ENCODE measurements at regions not wholly inside any gene's neighbourhood (a gene's known extent, or its start where the extent isn't known, plus 50 kb on each side); places are given as distances from the start of the nearest gene placed in this dataset.

DNA sequence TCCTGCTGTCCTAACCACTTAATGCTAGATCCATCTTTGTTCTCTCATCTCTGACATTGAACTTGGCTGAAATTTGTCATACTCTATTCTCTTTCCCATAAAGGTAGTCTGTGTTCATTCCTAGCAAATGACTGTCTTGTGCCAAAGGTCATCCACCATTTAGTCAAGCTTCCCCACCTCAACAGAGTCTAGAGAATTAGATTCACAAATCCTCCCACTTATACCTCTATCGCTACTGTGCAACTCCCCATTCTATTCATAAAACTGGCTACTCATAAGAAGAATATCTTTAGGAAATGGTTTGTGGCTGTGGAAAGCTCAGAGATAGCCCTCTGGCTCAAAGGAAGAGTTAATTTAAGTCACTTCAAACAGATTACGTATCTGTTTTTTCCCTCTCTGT, 59.7 kb upstream of the MBNL1 start (continued):
- TF ChIP-seq, protein P1, sequence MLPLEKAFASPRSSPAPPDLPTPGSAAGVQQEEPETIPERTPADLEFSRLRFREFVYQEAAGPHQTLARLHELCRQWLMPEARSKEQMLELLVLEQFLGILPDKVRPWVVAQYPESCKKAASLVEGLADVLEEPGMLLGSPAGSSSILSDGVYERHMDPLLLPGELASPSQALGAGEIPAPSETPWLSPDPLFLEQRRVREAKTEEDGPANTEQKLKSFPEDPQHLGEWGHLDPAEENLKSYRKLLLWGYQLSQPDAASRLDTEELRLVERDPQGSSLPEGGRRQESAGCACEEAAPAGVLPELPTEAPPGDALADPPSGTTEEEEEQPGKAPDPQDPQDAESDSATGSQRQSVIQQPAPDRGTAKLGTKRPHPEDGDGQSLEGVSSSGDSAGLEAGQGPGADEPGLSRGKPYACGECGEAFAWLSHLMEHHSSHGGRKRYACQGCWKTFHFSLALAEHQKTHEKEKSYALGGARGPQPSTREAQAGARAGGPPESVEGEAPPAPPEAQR (CRISPR knock-in tag; IDR thresholded peaks at IDR 0.05), result no peak
- TF ChIP-seq, protein P2, sequence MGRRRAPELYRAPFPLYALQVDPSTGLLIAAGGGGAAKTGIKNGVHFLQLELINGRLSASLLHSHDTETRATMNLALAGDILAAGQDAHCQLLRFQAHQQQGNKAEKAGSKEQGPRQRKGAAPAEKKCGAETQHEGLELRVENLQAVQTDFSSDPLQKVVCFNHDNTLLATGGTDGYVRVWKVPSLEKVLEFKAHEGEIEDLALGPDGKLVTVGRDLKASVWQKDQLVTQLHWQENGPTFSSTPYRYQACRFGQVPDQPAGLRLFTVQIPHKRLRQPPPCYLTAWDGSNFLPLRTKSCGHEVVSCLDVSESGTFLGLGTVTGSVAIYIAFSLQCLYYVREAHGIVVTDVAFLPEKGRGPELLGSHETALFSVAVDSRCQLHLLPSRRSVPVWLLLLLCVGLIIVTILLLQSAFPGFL (CRISPR knock-in tag; IDR thresholded peaks at IDR 0.05; ENCODE audit: borderline replicate concordance), result no peak
- TF ChIP-seq FOXK1 (CRISPR knock-in tag; IDR thresholded peaks at IDR 0.05), result no peak
- no peak for TF ChIP-seq ATF1 (CRISPR knock-in tag; IDR thresholded peaks at IDR 0.05)

DNA sequence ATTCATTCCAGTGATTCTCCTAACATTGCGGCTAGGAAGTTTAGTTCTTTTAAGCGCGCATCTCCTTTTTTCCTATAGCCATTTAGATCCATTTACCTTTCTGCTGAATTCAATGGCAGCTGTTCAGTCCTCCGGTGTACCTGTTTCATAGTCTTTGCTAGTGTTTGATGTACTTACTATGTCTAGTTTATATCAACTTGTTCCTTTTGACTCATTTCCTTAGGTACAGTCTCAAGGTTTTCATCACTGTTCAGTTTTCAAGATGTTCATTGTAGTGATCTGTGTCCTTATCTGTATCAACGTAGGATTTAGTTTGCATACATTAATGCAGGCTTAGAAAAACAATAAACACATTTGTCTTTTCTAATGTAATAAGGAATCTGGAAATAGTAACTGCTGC, 59.0 kb upstream of the MBNL1 start:
- ChIA-PET CTCF (no interaction called here), POLR2A (no interaction called here)
- DNase-seq (ENCODE audit: low spot score) (no peak), ATAC-seq (no peak)
- Mint-ChIP-seq H3K27me3 (ENCODE audit: low read depth) (no peaks in the 10 kb centered on the region), H3K4me1 (peaks cover 19% of the 10 kb centered on the region), H3K27ac (no peak overlapping the region), H3K36me3 (no peaks in the 10 kb centered on the region), H3K4me3 (no peak overlapping the region), H3K9me3 (no peaks in the 10 kb centered on the region)
- TF ChIP-seq OVOL2 (CRISPR knock-in tag; IDR thresholded peaks at IDR 0.05; ENCODE audit: borderline replicate concordance) (no peak), CREM (CRISPR knock-in tag; IDR thresholded peaks at IDR 0.05) (no peak), ZNF423 (CRISPR knock-in tag; IDR thresholded peaks at IDR 0.05) (no peak), ZBTB21 (CRISPR knock-in tag; IDR thresholded peaks at IDR 0.05; ENCODE audit: borderline replicate concordance) (no peak), ELF4 (CRISPR knock-in tag; IDR thresholded peaks at IDR 0.05; ENCODE audit: low read depth) (no peak), ZNF317 (CRISPR knock-in tag; IDR thresholded peaks at IDR 0.05; ENCODE audit: borderline replicate concordance, low read depth) (no peak), GRHL2 (CRISPR knock-in tag; IDR thresholded peaks at IDR 0.05; ENCODE audit: insufficient replicate concordance, severe bottlenecking) (no peak), SMAD4 (CRISPR knock-in tag; IDR thresholded peaks at IDR 0.05) (no peak), RORB (CRISPR knock-in tag; IDR thresholded peaks at IDR 0.05) (no peak), KAT7 (CRISPR knock-in tag; IDR thresholded peaks at IDR 0.05; ENCODE audit: borderline replicate concordance) (no peak), ETV6 (CRISPR knock-in tag; IDR thresholded peaks at IDR 0.05) (no peak)
- TF ChIP-seq, protein P3, sequence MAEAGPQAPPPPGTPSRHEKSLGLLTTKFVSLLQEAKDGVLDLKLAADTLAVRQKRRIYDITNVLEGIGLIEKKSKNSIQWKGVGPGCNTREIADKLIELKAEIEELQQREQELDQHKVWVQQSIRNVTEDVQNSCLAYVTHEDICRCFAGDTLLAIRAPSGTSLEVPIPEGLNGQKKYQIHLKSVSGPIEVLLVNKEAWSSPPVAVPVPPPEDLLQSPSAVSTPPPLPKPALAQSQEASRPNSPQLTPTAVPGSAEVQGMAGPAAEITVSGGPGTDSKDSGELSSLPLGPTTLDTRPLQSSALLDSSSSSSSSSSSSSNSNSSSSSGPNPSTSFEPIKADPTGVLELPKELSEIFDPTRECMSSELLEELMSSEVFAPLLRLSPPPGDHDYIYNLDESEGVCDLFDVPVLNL (CRISPR knock-in tag; IDR thresholded peaks at IDR 0.05; ENCODE audit: borderline replicate concordance, low read depth), result no peak
- TF ChIP-seq, protein P4, sequence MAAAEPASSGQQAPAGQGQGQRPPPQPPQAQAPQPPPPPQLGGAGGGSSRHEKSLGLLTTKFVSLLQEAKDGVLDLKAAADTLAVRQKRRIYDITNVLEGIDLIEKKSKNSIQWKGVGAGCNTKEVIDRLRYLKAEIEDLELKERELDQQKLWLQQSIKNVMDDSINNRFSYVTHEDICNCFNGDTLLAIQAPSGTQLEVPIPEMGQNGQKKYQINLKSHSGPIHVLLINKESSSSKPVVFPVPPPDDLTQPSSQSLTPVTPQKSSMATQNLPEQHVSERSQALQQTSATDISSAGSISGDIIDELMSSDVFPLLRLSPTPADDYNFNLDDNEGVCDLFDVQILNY (CRISPR knock-in tag; IDR thresholded peaks at IDR 0.05), result no peak
- TF ChIP-seq, protein P5, sequence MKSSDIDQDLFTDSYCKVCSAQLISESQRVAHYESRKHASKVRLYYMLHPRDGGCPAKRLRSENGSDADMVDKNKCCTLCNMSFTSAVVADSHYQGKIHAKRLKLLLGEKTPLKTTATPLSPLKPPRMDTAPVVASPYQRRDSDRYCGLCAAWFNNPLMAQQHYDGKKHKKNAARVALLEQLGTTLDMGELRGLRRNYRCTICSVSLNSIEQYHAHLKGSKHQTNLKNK (CRISPR knock-in tag; IDR thresholded peaks at IDR 0.05), result no peak
- TF ChIP-seq, protein P6, sequence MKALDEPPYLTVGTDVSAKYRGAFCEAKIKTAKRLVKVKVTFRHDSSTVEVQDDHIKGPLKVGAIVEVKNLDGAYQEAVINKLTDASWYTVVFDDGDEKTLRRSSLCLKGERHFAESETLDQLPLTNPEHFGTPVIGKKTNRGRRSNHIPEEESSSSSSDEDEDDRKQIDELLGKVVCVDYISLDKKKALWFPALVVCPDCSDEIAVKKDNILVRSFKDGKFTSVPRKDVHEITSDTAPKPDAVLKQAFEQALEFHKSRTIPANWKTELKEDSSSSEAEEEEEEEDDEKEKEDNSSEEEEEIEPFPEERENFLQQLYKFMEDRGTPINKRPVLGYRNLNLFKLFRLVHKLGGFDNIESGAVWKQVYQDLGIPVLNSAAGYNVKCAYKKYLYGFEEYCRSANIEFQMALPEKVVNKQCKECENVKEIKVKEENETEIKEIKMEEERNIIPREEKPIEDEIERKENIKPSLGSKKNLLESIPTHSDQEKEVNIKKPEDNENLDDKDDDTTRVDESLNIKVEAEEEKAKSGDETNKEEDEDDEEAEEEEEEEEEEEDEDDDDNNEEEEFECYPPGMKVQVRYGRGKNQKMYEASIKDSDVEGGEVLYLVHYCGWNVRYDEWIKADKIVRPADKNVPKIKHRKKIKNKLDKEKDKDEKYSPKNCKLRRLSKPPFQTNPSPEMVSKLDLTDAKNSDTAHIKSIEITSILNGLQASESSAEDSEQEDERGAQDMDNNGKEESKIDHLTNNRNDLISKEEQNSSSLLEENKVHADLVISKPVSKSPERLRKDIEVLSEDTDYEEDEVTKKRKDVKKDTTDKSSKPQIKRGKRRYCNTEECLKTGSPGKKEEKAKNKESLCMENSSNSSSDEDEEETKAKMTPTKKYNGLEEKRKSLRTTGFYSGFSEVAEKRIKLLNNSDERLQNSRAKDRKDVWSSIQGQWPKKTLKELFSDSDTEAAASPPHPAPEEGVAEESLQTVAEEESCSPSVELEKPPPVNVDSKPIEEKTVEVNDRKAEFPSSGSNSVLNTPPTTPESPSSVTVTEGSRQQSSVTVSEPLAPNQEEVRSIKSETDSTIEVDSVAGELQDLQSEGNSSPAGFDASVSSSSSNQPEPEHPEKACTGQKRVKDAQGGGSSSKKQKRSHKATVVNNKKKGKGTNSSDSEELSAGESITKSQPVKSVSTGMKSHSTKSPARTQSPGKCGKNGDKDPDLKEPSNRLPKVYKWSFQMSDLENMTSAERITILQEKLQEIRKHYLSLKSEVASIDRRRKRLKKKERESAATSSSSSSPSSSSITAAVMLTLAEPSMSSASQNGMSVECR (CRISPR knock-in tag; IDR thresholded peaks at IDR 0.05; ENCODE audit: borderline replicate concordance), result no peak
- TF ChIP-seq, protein P7, sequence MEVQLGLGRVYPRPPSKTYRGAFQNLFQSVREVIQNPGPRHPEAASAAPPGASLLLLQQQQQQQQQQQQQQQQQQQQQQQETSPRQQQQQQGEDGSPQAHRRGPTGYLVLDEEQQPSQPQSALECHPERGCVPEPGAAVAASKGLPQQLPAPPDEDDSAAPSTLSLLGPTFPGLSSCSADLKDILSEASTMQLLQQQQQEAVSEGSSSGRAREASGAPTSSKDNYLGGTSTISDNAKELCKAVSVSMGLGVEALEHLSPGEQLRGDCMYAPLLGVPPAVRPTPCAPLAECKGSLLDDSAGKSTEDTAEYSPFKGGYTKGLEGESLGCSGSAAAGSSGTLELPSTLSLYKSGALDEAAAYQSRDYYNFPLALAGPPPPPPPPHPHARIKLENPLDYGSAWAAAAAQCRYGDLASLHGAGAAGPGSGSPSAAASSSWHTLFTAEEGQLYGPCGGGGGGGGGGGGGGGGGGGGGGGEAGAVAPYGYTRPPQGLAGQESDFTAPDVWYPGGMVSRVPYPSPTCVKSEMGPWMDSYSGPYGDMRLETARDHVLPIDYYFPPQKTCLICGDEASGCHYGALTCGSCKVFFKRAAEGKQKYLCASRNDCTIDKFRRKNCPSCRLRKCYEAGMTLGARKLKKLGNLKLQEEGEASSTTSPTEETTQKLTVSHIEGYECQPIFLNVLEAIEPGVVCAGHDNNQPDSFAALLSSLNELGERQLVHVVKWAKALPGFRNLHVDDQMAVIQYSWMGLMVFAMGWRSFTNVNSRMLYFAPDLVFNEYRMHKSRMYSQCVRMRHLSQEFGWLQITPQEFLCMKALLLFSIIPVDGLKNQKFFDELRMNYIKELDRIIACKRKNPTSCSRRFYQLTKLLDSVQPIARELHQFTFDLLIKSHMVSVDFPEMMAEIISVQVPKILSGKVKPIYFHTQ (CRISPR knock-in tag; IDR thresholded peaks at IDR 0.05), result no peak
- TF ChIP-seq, protein P8, sequence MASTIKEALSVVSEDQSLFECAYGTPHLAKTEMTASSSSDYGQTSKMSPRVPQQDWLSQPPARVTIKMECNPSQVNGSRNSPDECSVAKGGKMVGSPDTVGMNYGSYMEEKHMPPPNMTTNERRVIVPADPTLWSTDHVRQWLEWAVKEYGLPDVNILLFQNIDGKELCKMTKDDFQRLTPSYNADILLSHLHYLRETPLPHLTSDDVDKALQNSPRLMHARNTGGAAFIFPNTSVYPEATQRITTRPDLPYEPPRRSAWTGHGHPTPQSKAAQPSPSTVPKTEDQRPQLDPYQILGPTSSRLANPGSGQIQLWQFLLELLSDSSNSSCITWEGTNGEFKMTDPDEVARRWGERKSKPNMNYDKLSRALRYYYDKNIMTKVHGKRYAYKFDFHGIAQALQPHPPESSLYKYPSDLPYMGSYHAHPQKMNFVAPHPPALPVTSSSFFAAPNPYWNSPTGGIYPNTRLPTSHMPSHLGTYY (CRISPR knock-in tag; IDR thresholded peaks at IDR 0.05), result no peak
